Thymus (tissue), 11 donors: ENCODE measurements at regions not wholly inside any gene's neighbourhood (a gene's known extent, or its start where the extent isn't known, plus 50 kb on each side); places are given as distances from the start of the nearest gene placed in this dataset.

Experiments
- DNase-seq, 9 donors: peaks; one replicate each; pipeline ENCODE4 v3.0.0-alpha.2; 2013; ENCODE audit warnings: low spot score in 9 of 9, low read depth in 6 of 9, missing footprints in 1 of 9
- H3K27ac ChIP-seq, 2 donors: one replicate each; pipeline ENCODE4 v1.5.1; 2013; ENCODE audit warnings: control low read depth in 1 of 2, low read depth in 1 of 2, low read length in 1 of 2, mild to moderate bottlenecking in 1 of 2, moderate library complexity in 1 of 2
- H3K27me3 ChIP-seq, 2 donors: one replicate each; pipeline ENCODE4 v1.5.1; 2013; ENCODE audit warnings: low read length in 1 of 2; ENCODE audit not compliant: control insufficient read depth in 2 of 2, insufficient read depth in 1 of 2
- H3K36me3 ChIP-seq, 2 donors: one replicate each; pipeline ENCODE4 v1.5.1; 2013; ENCODE audit warnings: low read length in 1 of 2, mild to moderate bottlenecking in 1 of 2, moderate library complexity in 1 of 2; ENCODE audit not compliant: control insufficient read depth in 2 of 2, insufficient read depth in 2 of 2
- H3K4me1 ChIP-seq, 2 donors: one replicate each; pipeline ENCODE4 v1.5.1; 2013; ENCODE audit warnings: low read length in 2 of 2; ENCODE audit not compliant: control insufficient read depth in 2 of 2, insufficient read depth in 2 of 2
- H3K4me3 ChIP-seq, 2 donors: one replicate each; pipeline ENCODE4 v1.5.1; 2013; ENCODE audit warnings: low read length in 2 of 2, control low read depth in 1 of 2, mild to moderate bottlenecking in 1 of 2
- H3K9me3 ChIP-seq, 2 donors: one replicate each; pipeline ENCODE4 v1.5.1; 2013; ENCODE audit warnings: low read length in 1 of 2, mild to moderate bottlenecking in 1 of 2; ENCODE audit not compliant: control insufficient read depth in 2 of 2, insufficient read depth in 1 of 2
- WGBS: extraction: QIAGEN DNeasy Blood & Tissue Kit; methylation state at CpG from one replicate; pipeline ENCODE4 v1.1.7; 2013; 5-methylcytosine and 5-hydroxymethylcytosine counted together
- donor health status: healthy.

GRCh38 chr5:39713250-39713916 lies 288.6 kb upstream of the DAB2 start:
- DNase-seq = no peak
- Histone ChIP-seq H3K4me1 (no peaks in the 10 kb centered on the region), H3K36me3 (no peaks in the 10 kb centered on the region), H3K27me3 (no peaks in the 10 kb centered on the region), H3K4me3 (no peak overlapping the region), H3K9me3 (no peaks in the 10 kb centered on the region), H3K27ac (no peak overlapping the region)
- 78% methylated on average over 2 of the region's 2 CpGs for WGBS

GRCh38 chr5:39712316-39713249 lies 287.8 kb upstream of the DAB2 start:
- Histone ChIP-seq H3K4me1 (no peaks in the 10 kb centered on the region), H3K27me3 (no peaks in the 10 kb centered on the region), H3K36me3 (no peaks in the 10 kb centered on the region), H3K9me3 (no peaks in the 10 kb centered on the region), H3K27ac (no peak overlapping the region), H3K4me3 (no peak overlapping the region)
- DNase-seq = no peak
- over 99% methylated on average over 5 of the region's 5 CpGs for WGBS

- Histone ChIP-seq H3K27me3 (no peaks in the 10 kb centered on the region), H3K4me3 (no peak overlapping the region), H3K9me3 (no peaks in the 10 kb centered on the region), H3K27ac (no peak overlapping the region), H3K4me1 (no peaks in the 10 kb centered on the region), H3K36me3 (no peaks in the 10 kb centered on the region)
- DNase-seq = no peak
Measured at GRCh38 chr5:39711821-39712220, 287.0 kb upstream of the DAB2 start.

GRCh38 chr5:39709032-39709431 lies 284.3 kb upstream of the DAB2 start:
- WGBS = 95% methylated on average over 4 of the region's 4 CpGs
- H3K27me3 ChIP-seq = no peaks in the 10 kb centered on the region
- no peak for DNase-seq
- H3K27ac ChIP-seq = no peak overlapping the region
- H3K9me3 ChIP-seq = no peaks in the 10 kb centered on the region
- H3K36me3 ChIP-seq = no peaks in the 10 kb centered on the region
- no peak overlapping the region for H3K4me3 ChIP-seq
- H3K4me1 ChIP-seq = no peaks in the 10 kb centered on the region

GRCh38 chr5:39702928-39703327 lies 278.1 kb upstream of the DAB2 start:
- 94% methylated on average over 3 of the region's 3 CpGs for WGBS

GRCh38 chr5:39700523-39700922 lies 275.7 kb upstream of the DAB2 start:
- Histone ChIP-seq H3K36me3 (no peaks in the 10 kb centered on the region), H3K4me1 (no peaks in the 10 kb centered on the region), H3K9me3 (no peaks in the 10 kb centered on the region), H3K4me3 (no peak overlapping the region), H3K27me3 (no peaks in the 10 kb centered on the region), H3K27ac (no peak overlapping the region)
- no peak for DNase-seq
- WGBS = 66% methylated on average over 1 of the region's 1 CpG

More at GRCh38 chr5:39702928-39703327, 278.1 kb upstream of the DAB2 start:
- H3K4me1 ChIP-seq = no peaks in the 10 kb centered on the region
- no peak overlapping the region for H3K4me3 ChIP-seq
- DNase-seq = no peak
- no peaks in the 10 kb centered on the region for H3K9me3 ChIP-seq
- H3K27ac ChIP-seq = no peak overlapping the region
- no peaks in the 10 kb centered on the region for H3K27me3 ChIP-seq
- no peaks in the 10 kb centered on the region for H3K36me3 ChIP-seq

- H3K36me3 ChIP-seq = no peaks in the 10 kb centered on the region
- no peak for DNase-seq
- H3K27ac ChIP-seq = no peak overlapping the region
- no peaks in the 10 kb centered on the region for H3K4me1 ChIP-seq
- WGBS = 92% methylated on average over 4 of the region's 4 CpGs
- H3K27me3 ChIP-seq = no peaks in the 10 kb centered on the region
- H3K4me3 ChIP-seq = no peak overlapping the region
- no peaks in the 10 kb centered on the region for H3K9me3 ChIP-seq
Measured at GRCh38 chr5:39698838-39699560, 274.2 kb upstream of the DAB2 start.

- DNase-seq = no peak
- Histone ChIP-seq H3K36me3 (no peaks in the 10 kb centered on the region), H3K27me3 (no peaks in the 10 kb centered on the region), H3K4me1 (no peaks in the 10 kb centered on the region), H3K4me3 (no peak overlapping the region), H3K27ac (no peak overlapping the region), H3K9me3 (no peaks in the 10 kb centered on the region)
Measured at GRCh38 chr5:39697881-39698280, 273.1 kb upstream of the DAB2 start.
